IMR-90 (cell line): ENCODE measurements at regions not wholly inside any gene's neighbourhood (a gene's known extent, or its start where the extent isn't known, plus 50 kb on each side); places are given as distances from the start of the nearest gene placed in this dataset.
A peak's percentile ranks its signal among the peaks of the same experiment; 100 is the strongest.

ENCODE experiments used
- CEBPB ChIP-seq: IDR thresholded peaks from 2 replicates; pipeline ENCODE4 v1.6.1; 2012; ENCODE audit warnings: low read depth, low read length, improper control_type of control experiment
- MAFK ChIP-seq: IDR thresholded peaks from 2 replicates; pipeline ENCODE4 v1.6.1; 2012; ENCODE audit warnings: low read depth, low read length, improper control_type of control experiment
- POLR2A ChIP-seq: IDR thresholded peaks from 2 replicates; pipeline ENCODE4 v1.6.1; 2012; ENCODE audit warnings: mild to moderate bottlenecking, low read depth, low read length
- RAD21 ChIP-seq: IDR thresholded peaks from 2 replicates; pipeline ENCODE4 v1.6.1; 2012; ENCODE audit warnings: low read length, improper control_type of control experiment
- TF ChIP-seq, protein P1 (sequence below): conservative IDR thresholded peaks from 2 replicates; pipeline ENCODE4 v1.5.1; 2012; ENCODE audit warnings: mild to moderate bottlenecking, low read depth, low read length, improper control_type of control experiment

DNA sequence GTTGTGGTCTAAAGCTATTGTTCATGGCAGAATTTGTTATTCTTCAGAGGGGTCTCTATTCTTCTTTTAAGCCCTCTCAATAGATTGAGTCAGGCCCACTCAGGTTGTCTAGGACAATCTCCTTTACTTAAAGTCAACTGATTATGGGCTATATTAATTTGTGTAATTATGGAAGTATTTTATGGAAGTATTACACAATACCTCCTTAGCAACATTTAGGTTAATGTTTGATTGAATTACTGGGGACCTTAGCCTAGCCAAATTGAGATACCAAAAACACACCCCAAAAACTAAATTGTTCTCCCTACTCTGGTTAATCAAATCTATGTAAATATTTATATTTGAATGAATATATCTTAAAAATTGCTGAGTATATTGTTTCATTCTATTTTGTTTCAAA is 347.1 kb upstream of the GRIN3A start:
- TF ChIP-seq RAD21 (no peak), CEBPB (peak; percentile 60), POLR2A (no peak), MAFK (no peak)
- TF ChIP-seq, protein P1, sequence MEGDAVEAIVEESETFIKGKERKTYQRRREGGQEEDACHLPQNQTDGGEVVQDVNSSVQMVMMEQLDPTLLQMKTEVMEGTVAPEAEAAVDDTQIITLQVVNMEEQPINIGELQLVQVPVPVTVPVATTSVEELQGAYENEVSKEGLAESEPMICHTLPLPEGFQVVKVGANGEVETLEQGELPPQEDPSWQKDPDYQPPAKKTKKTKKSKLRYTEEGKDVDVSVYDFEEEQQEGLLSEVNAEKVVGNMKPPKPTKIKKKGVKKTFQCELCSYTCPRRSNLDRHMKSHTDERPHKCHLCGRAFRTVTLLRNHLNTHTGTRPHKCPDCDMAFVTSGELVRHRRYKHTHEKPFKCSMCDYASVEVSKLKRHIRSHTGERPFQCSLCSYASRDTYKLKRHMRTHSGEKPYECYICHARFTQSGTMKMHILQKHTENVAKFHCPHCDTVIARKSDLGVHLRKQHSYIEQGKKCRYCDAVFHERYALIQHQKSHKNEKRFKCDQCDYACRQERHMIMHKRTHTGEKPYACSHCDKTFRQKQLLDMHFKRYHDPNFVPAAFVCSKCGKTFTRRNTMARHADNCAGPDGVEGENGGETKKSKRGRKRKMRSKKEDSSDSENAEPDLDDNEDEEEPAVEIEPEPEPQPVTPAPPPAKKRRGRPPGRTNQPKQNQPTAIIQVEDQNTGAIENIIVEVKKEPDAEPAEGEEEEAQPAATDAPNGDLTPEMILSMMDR = no peak
